K562 (cell line): ENCODE measurements at regions not wholly inside any gene's neighbourhood (a gene's known extent, or its start where the extent isn't known, plus 50 kb on each side); places are given as distances from the start of the nearest gene placed in this dataset.

Source experiments
- ATAC-seq: fragments of 200-7000 bp; cut with Tn5 transposase; 3 replicates; pipeline ENCODE4 v1.9.1; 2020; ENCODE audit warnings: moderate library complexity
- BruUV-seq: library from RNA; stranded (reverse); fragments of 400-500 nt; replicated peaks from 2 replicates; lab custom pipeline; 2021; lab: Mats Ljungman, UMichigan
- CTCF ChIA-PET: fragments of 300-600 bp; formaldehyde crosslinking; extraction: SDS; loops from one replicate; lab custom pipeline; 2021; ENCODE audit warnings: low intra/inter-chr PET ratio; lab: Yijun Ruan, JAX
- POLR2A ChIA-PET: fragments of 300-600, 350-650 bp; sonication (Branson Sonifier 250); formaldehyde crosslinking; extraction: SDS; loops from one replicate; lab custom pipeline; 2021; ENCODE audit warnings: antibody characterized with exemption, inconsistent platforms; lab: Yijun Ruan, JAX
- DNase-seq, 4 experiments: peaks; one replicate each; pipeline versions ENCODE4 v3.0.0 to v3.0.0-alpha.2; 2011 to 2018; ENCODE audit warnings: low spot score in 3 of 4, mixed read lengths in 3 of 4; ENCODE audit errors: extremely low read depth in 1 of 4
- FAIRE-seq: peaks from 2 replicates; lab custom pipeline; 2011; peaks lifted over from hg19 to GRCh38; lab: Jason Lieb, UNC
- H2AFZ ChIP-seq: 2 replicates; pipeline ENCODE4 v1.6.0; 2011; ENCODE audit warnings: low read depth, low read length, control low read depth, inconsistent platforms
- H3K27ac ChIP-seq: fragments of 200-600 bp; 3 replicates; pipeline ENCODE4 v1.8.0; 2011; ENCODE audit warnings: low read depth, mild to moderate bottlenecking, control low read depth, inconsistent platforms, low read length, moderate library complexity, mixed read lengths; ENCODE audit errors: extremely low read depth
- H3K27me3 ChIP-seq, 2 experiments: fragments of 300-600 bp in 1 of 2; 2 replicates in 1 of 2; 3 replicates in 1 of 2; pipeline versions ENCODE4 v1.6.0 to v1.8.0; 2011; ENCODE audit warnings: inconsistent platforms in 2 of 2, low read length in 2 of 2, mild to moderate bottlenecking in 1 of 2, mixed read lengths in 1 of 2, moderate library complexity in 1 of 2; ENCODE audit not compliant: control insufficient read depth in 2 of 2, insufficient read depth in 2 of 2
- H3K36me3 ChIP-seq: fragments of 300-600 bp; 3 replicates; pipeline ENCODE4 v1.8.0; 2011; ENCODE audit warnings: mild to moderate bottlenecking, low read length, inconsistent platforms; ENCODE audit not compliant: control insufficient read depth, insufficient read depth
- H3K4me1 ChIP-seq, 2 experiments: fragments of 200-600 bp in 1 of 2; replicated peaks in 1 of 2; 2 replicates in 1 of 2; 3 replicates in 1 of 2; pipeline versions ENCODE4 v1.5.1 to v1.8.0; 2011; ENCODE audit warnings: inconsistent platforms in 2 of 2, low read length in 2 of 2, mild to moderate bottlenecking in 1 of 2, mixed read lengths in 1 of 2, moderate library complexity in 1 of 2; ENCODE audit not compliant: control insufficient read depth in 2 of 2, insufficient read depth in 2 of 2
- H3K4me2 ChIP-seq: 2 replicates; pipeline ENCODE4 v1.6.1; 2011; ENCODE audit warnings: low read length, control low read depth, inconsistent platforms, mixed read lengths; ENCODE audit not compliant: insufficient read depth
- H3K4me3 ChIP-seq: fragments of 200-600 bp; sonication (generic), shearing (Covaris generic); 2 replicates; pipeline ENCODE4 v1.5.1; 2016; ENCODE audit warnings: control low read depth, inconsistent platforms
- H3K79me2 ChIP-seq: fragments of 200-600 bp; 3 replicates; pipeline ENCODE4 v1.8.0; 2011; ENCODE audit warnings: low read length, inconsistent platforms; ENCODE audit not compliant: control insufficient read depth, insufficient read depth
- H3K9ac ChIP-seq, 2 experiments: 2 replicates each; pipeline versions ENCODE4 v1.6.0 to v1.6.1; 2011; ENCODE audit warnings: low read depth in 2 of 2, low read length in 2 of 2, control low read depth in 1 of 2, inconsistent platforms in 1 of 2, mild to moderate bottlenecking in 1 of 2, mixed read lengths in 1 of 2; ENCODE audit not compliant: insufficient read depth in 1 of 2
- H3K9me1 ChIP-seq: one replicate; pipeline ENCODE4 v1.6.0; 2011; ENCODE audit warnings: inconsistent platforms, mild to moderate bottlenecking, low read length, moderate library complexity; ENCODE audit not compliant: control insufficient read depth, insufficient read depth
- H3K9me3 ChIP-seq: replicated peaks from 2 replicates; pipeline ENCODE4 v1.5.1; 2011; ENCODE audit warnings: low read depth, low read length, inconsistent platforms; ENCODE audit not compliant: control insufficient read depth, insufficient read depth
- H4K20me1 ChIP-seq: replicated peaks from 2 replicates; pipeline ENCODE4 v1.6.1; 2011; ENCODE audit warnings: low read length, inconsistent platforms, mixed read lengths; ENCODE audit not compliant: control insufficient read depth, insufficient read depth
- ARNT ChIP-seq, 2 experiments: fragments of 450-650 bp; IDR thresholded peaks; 2 replicates each; pipeline ENCODE4 v1.6.1; 2016; ENCODE audit warnings: mild to moderate bottlenecking in 1 of 2
- CBFA2T3 ChIP-seq: fragments of 450-650 bp; IDR thresholded peaks from 2 replicates; pipeline ENCODE4 v1.6.1; 2017
- HDAC2 ChIP-seq: fragments of 450-650 bp; IDR thresholded peaks from 2 replicates; pipeline ENCODE4 v1.6.1; 2016; ENCODE audit warnings: mild to moderate bottlenecking
- ZNF57 ChIP-seq: fragments of 450-650 bp; formaldehyde crosslinking; IDR thresholded peaks from 2 replicates; pipeline ENCODE4 v1.4.0; 2020; ENCODE audit warnings: mild to moderate bottlenecking, moderate library complexity
- WGBS: fragments of 100-300 bp; shearing (Covaris generic); methylation state at CpG from one replicate; pipeline ENCODE4 v1.1.6; 2016; ENCODE audit warnings: low coverage, mixed read lengths; ENCODE audit not compliant: insufficient coverage; ENCODE audit errors: missing lambda C conversion rate; 5-methylcytosine and 5-hydroxymethylcytosine counted together
- in situ Hi-C: fragments of 300-500 bp; cut with MboI; formaldehyde crosslinking; loops from 4 replicates; pipeline ENCODE4 v1.15.0; 2018; ENCODE audit warnings: inconsistent platforms, mixed read lengths
- intact Hi-C: fragments of 100-400 bp; cut with micrococcal nuclease; formaldehyde crosslinking; loops from 2 replicates; pipeline ENCODE4 v1.14.2; 2022
- TF ChIP-seq, protein P1 (sequence below): fragments of 250-450 bp; sonication (Bioruptor Pico); IDR thresholded peaks from 2 replicates; pipeline ENCODE4 v1.5.0; 2022; ENCODE audit warnings: mild to moderate bottlenecking

DNA sequence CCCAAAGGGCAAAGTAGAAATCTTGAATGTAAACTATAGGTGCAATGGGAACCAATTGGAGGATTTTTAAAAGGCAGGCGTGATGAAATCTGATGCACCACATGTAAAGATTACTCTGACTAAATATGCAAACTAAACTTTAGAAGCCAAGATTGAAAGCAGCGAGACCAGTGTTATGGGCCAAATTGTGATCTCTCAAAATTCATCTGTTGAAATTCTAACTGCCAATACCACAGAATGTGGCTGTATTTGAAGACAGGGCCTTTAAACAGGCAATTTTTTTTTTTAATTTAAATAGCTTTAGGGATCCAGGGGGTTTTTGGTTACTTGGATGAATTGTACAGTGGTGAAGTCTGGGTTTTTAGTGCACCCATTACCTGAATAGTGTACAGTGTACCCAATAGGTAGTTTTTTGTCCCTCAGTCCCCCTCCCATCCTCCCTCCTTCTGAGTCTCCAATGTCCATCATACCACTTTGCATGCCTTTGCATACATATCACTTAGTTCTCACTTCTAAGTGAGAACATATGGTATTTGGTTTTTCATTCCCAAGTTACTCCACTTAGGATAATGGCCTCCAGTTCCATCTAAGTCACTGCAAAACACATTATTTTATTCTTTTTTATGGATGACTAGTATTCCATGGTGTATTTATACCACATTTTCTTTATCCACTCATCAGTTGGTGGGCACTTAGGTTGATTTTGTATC is 69.7 kb downstream of the DRD1 start:
- Histone ChIP-seq H2AFZ (no peak overlapping the region), H3K4me1 (no peaks in the 10 kb centered on the region), H3K4me3 (no peak overlapping the region), H3K9me1 (no peaks in the 10 kb centered on the region), H3K9me3 (no peaks in the 10 kb centered on the region), H3K79me2 (no peaks in the 10 kb centered on the region), H3K27me3 (peaks cover 0 to 4% of the 10 kb centered on the region in 2 experiments; a peak in 2 of 5 replicates), H3K36me3 (no peaks in the 10 kb centered on the region), H3K27ac (no peak overlapping the region), H3K4me2 (no peak overlapping the region), H3K9ac (no peak overlapping the region), H4K20me1 (no peaks in the 10 kb centered on the region)
- in situ Hi-C loops = no loop called here
- ATAC-seq (no peak), FAIRE-seq (no peak), DNase-seq (no peak)
- BruUV-seq = no TSS peak
- WGBS = 0% methylated on average over 2 of the region's 2 CpGs
- ChIA-PET POLR2A (no interaction called here), CTCF (no interaction called here)
- no peak for TF ChIP-seq ARNT (IDR thresholded peaks at IDR 0.05)
- TF ChIP-seq ZNF57 = no peak
- TF ChIP-seq, protein P1, sequence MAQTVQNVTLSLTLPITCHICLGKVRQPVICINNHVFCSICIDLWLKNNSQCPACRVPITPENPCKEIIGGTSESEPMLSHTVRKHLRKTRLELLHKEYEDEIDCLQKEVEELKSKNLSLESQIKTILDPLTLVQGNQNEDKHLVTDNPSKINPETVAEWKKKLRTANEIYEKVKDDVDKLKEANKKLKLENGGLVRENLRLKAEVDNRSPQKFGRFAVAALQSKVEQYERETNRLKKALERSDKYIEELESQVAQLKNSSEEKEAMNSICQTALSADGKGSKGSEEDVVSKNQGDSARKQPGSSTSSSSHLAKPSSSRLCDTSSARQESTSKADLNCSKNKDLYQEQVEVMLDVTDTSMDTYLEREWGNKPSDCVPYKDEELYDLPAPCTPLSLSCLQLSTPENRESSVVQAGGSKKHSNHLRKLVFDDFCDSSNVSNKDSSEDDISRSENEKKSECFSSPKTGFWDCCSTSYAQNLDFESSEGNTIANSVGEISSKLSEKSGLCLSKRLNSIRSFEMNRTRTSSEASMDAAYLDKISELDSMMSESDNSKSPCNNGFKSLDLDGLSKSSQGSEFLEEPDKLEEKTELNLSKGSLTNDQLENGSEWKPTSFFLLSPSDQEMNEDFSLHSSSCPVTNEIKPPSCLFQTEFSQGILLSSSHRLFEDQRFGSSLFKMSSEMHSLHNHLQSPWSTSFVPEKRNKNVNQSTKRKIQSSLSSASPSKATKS (CRISPR knock-in tag) = no peak
- TF ChIP-seq HDAC2 = no peak
- TF ChIP-seq CBFA2T3 = no peak
- intact Hi-C loops = no loop called here
